Stomach smooth muscle (tissue), 2 donors: ENCODE measurements at regions not wholly inside any gene's neighbourhood (a gene's known extent, or its start where the extent isn't known, plus 50 kb on each side); places are given as distances from the start of the nearest gene placed in this dataset.

Experiments used
- H3K27ac ChIP-seq: one replicate; pipeline ENCODE4 v1.7.0; 2013; ENCODE audit warnings: mild to moderate bottlenecking, low read length, inconsistent platforms
- H3K27me3 ChIP-seq, 2 donors: one replicate each; pipeline ENCODE4 v1.7.0; 2013; ENCODE audit warnings: low read length in 2 of 2; ENCODE audit not compliant: insufficient read depth in 2 of 2, control insufficient read depth in 1 of 2
- H3K36me3 ChIP-seq, 2 donors: one replicate each; pipeline ENCODE4 v1.7.0; 2013; ENCODE audit warnings: low read length in 2 of 2; ENCODE audit not compliant: control insufficient read depth in 2 of 2, insufficient read depth in 2 of 2
- H3K4me1 ChIP-seq: one replicate; pipeline ENCODE4 v1.7.0; 2013; ENCODE audit warnings: low read length; ENCODE audit not compliant: control insufficient read depth, insufficient read depth
- H3K4me3 ChIP-seq, 2 donors: one replicate each; pipeline ENCODE4 v1.7.0; 2013; ENCODE audit warnings: low read length in 2 of 2
- H3K9ac ChIP-seq, 2 donors: one replicate each; pipeline ENCODE4 v1.7.0; 2013; ENCODE audit warnings: low read length in 2 of 2, mild to moderate bottlenecking in 1 of 2
- H3K9me3 ChIP-seq, 2 donors: one replicate each; pipeline ENCODE4 v1.7.0; 2013; ENCODE audit warnings: low read length in 2 of 2; ENCODE audit not compliant: control insufficient read depth in 2 of 2
- donor health status: healthy.
- donor health status: Pancreatic carcinoma.

- Histone ChIP-seq H3K36me3 (no peaks in the 10 kb centered on the region), H3K4me1 (no peaks in the 10 kb centered on the region), H3K27ac (no peak overlapping the region), H3K9ac (no peak overlapping the region), H3K4me3 (no peak overlapping the region), H3K27me3 (no peaks in the 10 kb centered on the region), H3K9me3 (no peaks in the 10 kb centered on the region)
These were observed 322.5 kb downstream of the HLX start for GRCh38 chr1:221201773-221202172.

GRCh38 chr1:221203224-221204054, 324.2 kb downstream of the HLX start:
- no peaks in the 10 kb centered on the region for H3K9me3 ChIP-seq
- H3K4me1 ChIP-seq, result no peaks in the 10 kb centered on the region
- no peak overlapping the region for H3K9ac ChIP-seq
- H3K27me3 ChIP-seq, result no peaks in the 10 kb centered on the region
- H3K36me3 ChIP-seq, result no peaks in the 10 kb centered on the region
- no peak overlapping the region for H3K27ac ChIP-seq
- H3K4me3 ChIP-seq, result no peak overlapping the region

GRCh38 chr1:221204055-221204833, 325.0 kb downstream of the HLX start:
- no peak overlapping the region for H3K4me3 ChIP-seq
- no peaks in the 10 kb centered on the region for H3K9me3 ChIP-seq
- no peaks in the 10 kb centered on the region for H3K27me3 ChIP-seq
- H3K36me3 ChIP-seq, result no peaks in the 10 kb centered on the region
- no peaks in the 10 kb centered on the region for H3K4me1 ChIP-seq
- no peak overlapping the region for H3K9ac ChIP-seq
- no peak overlapping the region for H3K27ac ChIP-seq

- no peak overlapping the region for H3K4me3 ChIP-seq
These were observed 326.8 kb downstream of the HLX start for GRCh38 chr1:221206076-221206475.

GRCh38 chr1:221212926-221213325, 333.7 kb downstream of the HLX start:
- Histone ChIP-seq H3K36me3 (no peaks in the 10 kb centered on the region), H3K9me3 (no peaks in the 10 kb centered on the region), H3K4me1 (no peaks in the 10 kb centered on the region), H3K27ac (no peak overlapping the region), H3K4me3 (no peak overlapping the region), H3K9ac (no peak overlapping the region), H3K27me3 (no peaks in the 10 kb centered on the region)

More at GRCh38 chr1:221206076-221206475, 326.8 kb downstream of the HLX start:
- Histone ChIP-seq H3K9ac (no peak overlapping the region), H3K27ac (no peak overlapping the region), H3K27me3 (no peaks in the 10 kb centered on the region), H3K4me1 (no peaks in the 10 kb centered on the region), H3K36me3 (no peaks in the 10 kb centered on the region), H3K9me3 (no peaks in the 10 kb centered on the region)

- H3K27ac ChIP-seq, result no peak overlapping the region
These were observed 337.8 kb downstream of the HLX start for GRCh38 chr1:221217029-221217428.

GRCh38 chr1:221223281-221223680, 344.0 kb downstream of the HLX start:
- no peak overlapping the region for H3K27ac ChIP-seq
- no peaks in the 10 kb centered on the region for H3K9me3 ChIP-seq
- no peak overlapping the region for H3K9ac ChIP-seq
- no peak overlapping the region for H3K4me3 ChIP-seq
- no peaks in the 10 kb centered on the region for H3K36me3 ChIP-seq
- H3K27me3 ChIP-seq, result no peaks in the 10 kb centered on the region
- peaks cover 4% of the 10 kb centered on the region for H3K4me1 ChIP-seq

More at GRCh38 chr1:221217029-221217428, 337.8 kb downstream of the HLX start:
- Histone ChIP-seq H3K9ac (no peak overlapping the region), H3K36me3 (no peaks in the 10 kb centered on the region), H3K9me3 (no peaks in the 10 kb centered on the region), H3K4me3 (no peak overlapping the region), H3K27me3 (no peaks in the 10 kb centered on the region), H3K4me1 (no peaks in the 10 kb centered on the region)

- Histone ChIP-seq H3K27ac (no peak overlapping the region), H3K36me3 (no peaks in the 10 kb centered on the region), H3K9me3 (no peaks in the 10 kb centered on the region), H3K9ac (no peak overlapping the region), H3K4me3 (no peak overlapping the region), H3K4me1 (peaks cover 4% of the 10 kb centered on the region), H3K27me3 (no peaks in the 10 kb centered on the region)
These were observed 348.2 kb downstream of the HLX start for GRCh38 chr1:221227460-221227859.

- Histone ChIP-seq H3K9ac (no peak overlapping the region), H3K4me3 (no peak overlapping the region), H3K27ac (no peak overlapping the region), H3K36me3 (no peaks in the 10 kb centered on the region), H3K9me3 (no peaks in the 10 kb centered on the region), H3K27me3 (no peaks in the 10 kb centered on the region), H3K4me1 (peaks cover 4% of the 10 kb centered on the region)
These were observed 348.7 kb downstream of the HLX start for GRCh38 chr1:221227872-221228337.

GRCh38 chr1:221228594-221228993, 349.4 kb downstream of the HLX start:
- Histone ChIP-seq H3K27me3 (no peaks in the 10 kb centered on the region), H3K9me3 (no peaks in the 10 kb centered on the region), H3K36me3 (no peaks in the 10 kb centered on the region), H3K4me1 (peaks cover 4% of the 10 kb centered on the region), H3K4me3 (no peak overlapping the region), H3K9ac (no peak overlapping the region), H3K27ac (no peak overlapping the region)
